DMS 273 (cell line): ENCODE measurements at regions not wholly inside any gene's neighbourhood (a gene's known extent, or its start where the extent isn't known, plus 50 kb on each side); places are given as distances from the start of the nearest gene placed in this dataset.

Experiments used
- DNase-seq: peaks from one replicate; lab custom pipeline; 2025; ENCODE audit not compliant: unreplicated experiment; lab: John Stamatoyannopoulos, UW

- DNase-seq = no peak
These were observed 187.1 kb upstream of the IER5L start for GRCh38 chr9:129365196-129365595.

- no peak for DNase-seq
These were observed 185.3 kb upstream of the IER5L start for GRCh38 chr9:129363216-129363873.

- no peak for DNase-seq
These were observed 184.4 kb upstream of the IER5L start for GRCh38 chr9:129362287-129363000.

- no peak for DNase-seq
These were observed 183.1 kb upstream of the IER5L start for GRCh38 chr9:129361196-129361595.

- no peak for DNase-seq
These were observed 182.0 kb upstream of the IER5L start for GRCh38 chr9:129359916-129360536.

- no peak for DNase-seq
These were observed 181.2 kb upstream of the IER5L start for GRCh38 chr9:129359162-129359811.

GRCh38 chr9:129358621-129359154 is 180.6 kb upstream of the IER5L start:
- no peak for DNase-seq

GRCh38 chr9:129357773-129358245 is 179.7 kb upstream of the IER5L start:
- no peak for DNase-seq

- DNase-seq = no peak
These were observed 179.1 kb upstream of the IER5L start for GRCh38 chr9:129356871-129357772.

- no peak for DNase-seq
These were observed 177.6 kb upstream of the IER5L start for GRCh38 chr9:129355631-129356030.

GRCh38 chr9:129354498-129354897 is 176.4 kb upstream of the IER5L start:
- DNase-seq = no peak

GRCh38 chr9:129353697-129354336 is 175.8 kb upstream of the IER5L start:
- DNase-seq = no peak

- no peak for DNase-seq
These were observed 174.2 kb upstream of the IER5L start for GRCh38 chr9:129352146-129352865.

- DNase-seq = no peak
These were observed 173.6 kb upstream of the IER5L start for GRCh38 chr9:129351642-129352145.

- DNase-seq = no peak
These were observed 173.1 kb upstream of the IER5L start for GRCh38 chr9:129351058-129351641.

GRCh38 chr9:129350143-129350935 is 172.3 kb upstream of the IER5L start:
- no peak for DNase-seq

- DNase-seq = no peak
These were observed 171.5 kb upstream of the IER5L start for GRCh38 chr9:129349665-129349947.
